Fibroblast of lung (primary cell): ENCODE measurements at regions not wholly inside any gene's neighbourhood (a gene's known extent, or its start where the extent isn't known, plus 50 kb on each side); places are given as distances from the start of the nearest gene placed in this dataset.

ENCODE experiments used
- DNase-seq, 2 donors: peaks; one replicate each; pipeline versions ENCODE4 v3.0.0 to v3.0.0-alpha.2; 2010; ENCODE audit warnings: low read depth in 2 of 2
- H2AFZ ChIP-seq: 2 replicates; pipeline ENCODE4 v1.5.1; 2012; ENCODE audit warnings: low read length, control low read depth, inconsistent platforms
- H3K27ac ChIP-seq: 2 replicates; pipeline ENCODE4 v1.5.1; 2011; ENCODE audit warnings: low read length, control low read depth; ENCODE audit not compliant: insufficient read depth
- H3K27me3 ChIP-seq: 2 replicates; pipeline ENCODE4 v1.5.1; 2011; ENCODE audit warnings: mild to moderate bottlenecking, low read length; ENCODE audit not compliant: control insufficient read depth, insufficient read depth
- H3K36me3 ChIP-seq: 2 replicates; pipeline ENCODE4 v1.5.1; 2011; ENCODE audit warnings: low read length; ENCODE audit not compliant: control insufficient read depth, insufficient read depth
- H3K4me1 ChIP-seq: 2 replicates; pipeline ENCODE4 v1.5.1; 2011; ENCODE audit warnings: low read length; ENCODE audit not compliant: control insufficient read depth, insufficient read depth; ENCODE audit errors: extremely low read depth
- H3K4me2 ChIP-seq: 2 replicates; pipeline ENCODE4 v1.5.1; 2011; ENCODE audit warnings: low read length, control low read depth; ENCODE audit not compliant: insufficient read depth; ENCODE audit errors: extremely low read depth
- H3K4me3 ChIP-seq, 4 experiments: fragments of 200-600 bp in 1 of 4; sonication (generic) in 1 of 4; replicated peaks in 1 of 4; 2 replicates each; pipeline ENCODE4 v1.5.1; 2011 to 2016; ENCODE audit warnings: low read length in 4 of 4, low read depth in 3 of 4, mild to moderate bottlenecking in 3 of 4, control low read depth in 2 of 4, inconsistent platforms in 1 of 4, mixed read lengths in 1 of 4; ENCODE audit not compliant: insufficient read depth in 1 of 4; ENCODE audit errors: control extremely low read depth in 1 of 4
- H3K79me2 ChIP-seq: 2 replicates; pipeline ENCODE4 v1.5.1; 2012; ENCODE audit warnings: mild to moderate bottlenecking, low read length, inconsistent platforms; ENCODE audit not compliant: control insufficient read depth, insufficient read depth
- H3K9ac ChIP-seq: 2 replicates; pipeline ENCODE4 v1.5.1; 2011; ENCODE audit warnings: mild to moderate bottlenecking, low read length, control low read depth; ENCODE audit not compliant: insufficient read depth
- H3K9me3 ChIP-seq: 2 replicates; pipeline ENCODE4 v1.5.1; 2012; ENCODE audit warnings: low read depth, low read length; ENCODE audit not compliant: control insufficient read depth, insufficient read depth
- H4K20me1 ChIP-seq: 2 replicates; pipeline ENCODE4 v1.5.1; 2011; ENCODE audit warnings: low read length; ENCODE audit not compliant: control insufficient read depth, insufficient read depth; ENCODE audit errors: extremely low read depth
- EZH2 ChIP-seq: IDR thresholded peaks from 2 replicates; pipeline ENCODE4 v1.5.1; 2012; ENCODE audit warnings: low read length, control low read depth, mild to moderate bottlenecking; ENCODE audit errors: missing control alignments
- TF ChIP-seq, protein P1 (sequence below), 2 donors: IDR thresholded peaks in 1 of 2; conservative IDR thresholded peaks in 1 of 2; 1 replicate in 1 of 2; 2 replicates in 1 of 2; pipeline ENCODE4 v1.5.1; 2011 to 2012; ENCODE audit warnings: low read length in 2 of 2, control low read depth in 1 of 2, inconsistent platforms in 1 of 2, low read depth in 1 of 2, mild to moderate bottlenecking in 1 of 2

DNA sequence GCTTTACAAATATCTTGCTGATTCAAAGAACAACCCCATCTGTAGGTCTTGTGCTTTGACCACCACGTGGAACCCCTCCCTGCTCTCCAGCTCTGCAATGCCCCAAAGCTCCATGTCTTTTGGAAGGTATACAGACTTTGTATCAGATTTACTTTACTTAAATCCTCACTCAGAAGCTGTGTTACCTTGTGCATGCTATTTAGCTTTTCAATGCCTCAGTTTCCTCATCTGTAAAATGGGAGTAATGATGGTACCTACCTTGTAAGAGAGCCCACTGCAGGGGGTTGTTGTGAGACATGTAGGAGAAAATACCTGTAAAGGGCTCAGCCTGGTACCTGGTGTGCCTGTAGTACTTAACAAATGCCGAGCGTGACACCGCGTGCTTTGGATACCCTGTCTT is 200.2 kb upstream of the CHD6 start:
- no peaks in the 10 kb centered on the region for H3K4me1 ChIP-seq
- TF ChIP-seq, protein P1, sequence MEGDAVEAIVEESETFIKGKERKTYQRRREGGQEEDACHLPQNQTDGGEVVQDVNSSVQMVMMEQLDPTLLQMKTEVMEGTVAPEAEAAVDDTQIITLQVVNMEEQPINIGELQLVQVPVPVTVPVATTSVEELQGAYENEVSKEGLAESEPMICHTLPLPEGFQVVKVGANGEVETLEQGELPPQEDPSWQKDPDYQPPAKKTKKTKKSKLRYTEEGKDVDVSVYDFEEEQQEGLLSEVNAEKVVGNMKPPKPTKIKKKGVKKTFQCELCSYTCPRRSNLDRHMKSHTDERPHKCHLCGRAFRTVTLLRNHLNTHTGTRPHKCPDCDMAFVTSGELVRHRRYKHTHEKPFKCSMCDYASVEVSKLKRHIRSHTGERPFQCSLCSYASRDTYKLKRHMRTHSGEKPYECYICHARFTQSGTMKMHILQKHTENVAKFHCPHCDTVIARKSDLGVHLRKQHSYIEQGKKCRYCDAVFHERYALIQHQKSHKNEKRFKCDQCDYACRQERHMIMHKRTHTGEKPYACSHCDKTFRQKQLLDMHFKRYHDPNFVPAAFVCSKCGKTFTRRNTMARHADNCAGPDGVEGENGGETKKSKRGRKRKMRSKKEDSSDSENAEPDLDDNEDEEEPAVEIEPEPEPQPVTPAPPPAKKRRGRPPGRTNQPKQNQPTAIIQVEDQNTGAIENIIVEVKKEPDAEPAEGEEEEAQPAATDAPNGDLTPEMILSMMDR (conservative IDR thresholded peaks at IDR 0.05 in 1 of 2, IDR thresholded peaks at IDR 0.05 in 1 of 2; ENCODE audit: low read depth in 1 of 2, low read length in 2 of 2): no peak
- no peak for TF ChIP-seq EZH2
- no peaks in the 10 kb centered on the region for H3K36me3 ChIP-seq
- no peak for DNase-seq
- H4K20me1 ChIP-seq: no peaks in the 10 kb centered on the region
- no peak overlapping the region for H3K4me3 ChIP-seq
- no peak overlapping the region for H3K9ac ChIP-seq
- H3K27me3 ChIP-seq: no peaks in the 10 kb centered on the region
- H3K9me3 ChIP-seq: no peaks in the 10 kb centered on the region
- no peak overlapping the region for H2AFZ ChIP-seq
- H3K4me2 ChIP-seq: no peak overlapping the region
- H3K27ac ChIP-seq: no peak overlapping the region
- no peaks in the 10 kb centered on the region for H3K79me2 ChIP-seq

DNA sequence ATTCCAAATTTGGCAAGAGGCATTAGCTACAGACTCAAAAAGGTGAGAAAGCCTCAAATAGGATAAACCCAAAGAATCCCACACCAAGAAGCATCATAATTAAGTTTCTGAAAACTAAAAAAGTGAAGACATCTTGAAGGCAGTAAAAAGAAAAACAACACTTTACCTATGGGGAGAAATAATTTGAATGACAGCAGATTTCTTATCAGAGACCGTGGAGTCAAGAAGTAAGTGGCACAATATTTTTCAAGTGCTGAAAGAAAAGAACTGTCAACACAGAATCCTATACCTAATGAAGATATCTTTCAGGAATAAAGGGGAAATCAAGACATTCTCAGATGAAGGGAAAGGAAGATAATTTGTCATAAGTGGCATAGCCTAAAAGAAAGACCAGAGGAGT is 193.3 kb upstream of the CHD6 start:
- H3K9me3 ChIP-seq: no peaks in the 10 kb centered on the region
- no peak overlapping the region for H3K4me3 ChIP-seq
- H3K27me3 ChIP-seq: no peaks in the 10 kb centered on the region
- TF ChIP-seq EZH2: no peak
- TF ChIP-seq, protein P1 (conservative IDR thresholded peaks at IDR 0.05 in 1 of 2, IDR thresholded peaks at IDR 0.05 in 1 of 2; ENCODE audit: low read depth in 1 of 2, low read length in 2 of 2): no peak
- no peaks in the 10 kb centered on the region for H3K79me2 ChIP-seq
- no peaks in the 10 kb centered on the region for H3K4me1 ChIP-seq
- H3K27ac ChIP-seq: no peak overlapping the region
- no peak overlapping the region for H2AFZ ChIP-seq
- H3K9ac ChIP-seq: no peak overlapping the region
- no peak for DNase-seq
- H3K4me2 ChIP-seq: no peak overlapping the region
- no peaks in the 10 kb centered on the region for H4K20me1 ChIP-seq
- no peaks in the 10 kb centered on the region for H3K36me3 ChIP-seq

GRCh38 chr20:41800040-41800439 is 181.9 kb upstream of the CHD6 start:
- Histone ChIP-seq H2AFZ (no peak overlapping the region), H3K9ac (no peak overlapping the region), H3K4me1 (no peaks in the 10 kb centered on the region), H3K27ac (no peak overlapping the region), H3K36me3 (no peaks in the 10 kb centered on the region), H3K27me3 (no peaks in the 10 kb centered on the region), H3K4me2 (no peak overlapping the region), H4K20me1 (no peaks in the 10 kb centered on the region), H3K79me2 (no peaks in the 10 kb centered on the region), H3K4me3 (no peak overlapping the region), H3K9me3 (no peaks in the 10 kb centered on the region)
- TF ChIP-seq EZH2: no peak
- TF ChIP-seq, protein P1 (conservative IDR thresholded peaks at IDR 0.05 in 1 of 2, IDR thresholded peaks at IDR 0.05 in 1 of 2; ENCODE audit: low read depth in 1 of 2, low read length in 2 of 2): no peak
- no peak for DNase-seq
